ENCODE measurements at regions not wholly inside any gene's neighbourhood (a gene's known extent, or its start where the extent isn't known, plus 50 kb on each side); places are given as distances from the start of the nearest gene placed in this dataset.

DNA sequence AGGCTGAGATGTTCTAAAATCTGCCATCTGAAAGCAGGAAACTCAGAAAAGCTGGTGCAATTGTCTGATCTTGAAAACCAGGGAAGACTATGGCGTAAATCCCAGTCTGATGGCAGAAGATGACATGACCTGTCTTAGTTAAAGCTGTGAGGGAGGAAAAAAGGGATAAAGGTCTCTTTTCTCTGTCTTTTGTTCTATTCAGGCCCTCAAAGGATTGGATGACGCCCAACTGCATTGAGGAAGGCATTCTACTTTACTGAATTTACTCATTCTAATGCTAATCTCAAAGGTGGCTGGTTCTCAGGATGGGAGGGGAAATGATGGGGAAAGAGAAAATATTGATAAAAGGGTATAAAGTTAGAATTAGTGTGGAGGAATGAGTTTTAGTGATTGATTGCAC lies 312.8 kb upstream of the CTNND2 start:
- no peak for TF ChIP-seq POLR2AphosphoS5 (IDR thresholded peaks at IDR 0.05; ENCODE audit: low read depth, low read length)
- TF ChIP-seq, protein P1, sequence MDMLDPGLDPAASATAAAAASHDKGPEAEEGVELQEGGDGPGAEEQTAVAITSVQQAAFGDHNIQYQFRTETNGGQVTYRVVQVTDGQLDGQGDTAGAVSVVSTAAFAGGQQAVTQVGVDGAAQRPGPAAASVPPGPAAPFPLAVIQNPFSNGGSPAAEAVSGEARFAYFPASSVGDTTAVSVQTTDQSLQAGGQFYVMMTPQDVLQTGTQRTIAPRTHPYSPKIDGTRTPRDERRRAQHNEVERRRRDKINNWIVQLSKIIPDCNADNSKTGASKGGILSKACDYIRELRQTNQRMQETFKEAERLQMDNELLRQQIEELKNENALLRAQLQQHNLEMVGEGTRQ (IDR thresholded peaks at IDR 0.05; ENCODE audit: low read length), result no peak
- TF ChIP-seq, protein P2, sequence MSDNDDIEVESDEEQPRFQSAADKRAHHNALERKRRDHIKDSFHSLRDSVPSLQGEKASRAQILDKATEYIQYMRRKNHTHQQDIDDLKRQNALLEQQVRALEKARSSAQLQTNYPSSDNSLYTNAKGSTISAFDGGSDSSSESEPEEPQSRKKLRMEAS (IDR thresholded peaks at IDR 0.05), result no peak

All from H1 (cell line).